ENCODE measurements at regions not wholly inside any gene's neighbourhood (a gene's known extent, or its start where the extent isn't known, plus 50 kb on each side); places are given as distances from the start of the nearest gene placed in this dataset.

GRCh38 chr16:26651884-26652283 lies 414.8 kb upstream of the C16orf82 start:
- DNase-seq (ENCODE audit: low read depth) = no peak

- no peak for DNase-seq (ENCODE audit: low read depth)
Measured at GRCh38 chr16:26658486-26658885, 408.2 kb upstream of the C16orf82 start.

DNA sequence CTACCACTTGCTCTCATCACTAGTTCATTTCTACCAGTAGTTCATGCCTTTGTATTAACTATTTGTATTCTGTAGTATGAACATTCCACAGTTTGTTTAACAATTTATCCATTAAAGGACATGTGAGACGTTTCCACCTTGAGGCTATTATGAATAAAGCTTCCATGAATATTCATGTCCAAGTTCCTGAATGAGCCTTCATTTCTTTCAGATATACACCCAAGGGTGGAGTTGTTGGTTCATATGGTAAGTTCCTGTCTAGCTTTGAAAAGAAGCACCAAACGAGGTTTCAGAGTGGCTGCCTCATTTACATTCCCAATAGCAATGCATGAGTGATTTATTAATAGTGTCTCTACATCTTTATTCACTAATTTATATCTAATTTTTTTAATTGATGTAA lies 407.8 kb upstream of the C16orf82 start:
- DNase-seq (ENCODE audit: low read depth) = no peak

DNA sequence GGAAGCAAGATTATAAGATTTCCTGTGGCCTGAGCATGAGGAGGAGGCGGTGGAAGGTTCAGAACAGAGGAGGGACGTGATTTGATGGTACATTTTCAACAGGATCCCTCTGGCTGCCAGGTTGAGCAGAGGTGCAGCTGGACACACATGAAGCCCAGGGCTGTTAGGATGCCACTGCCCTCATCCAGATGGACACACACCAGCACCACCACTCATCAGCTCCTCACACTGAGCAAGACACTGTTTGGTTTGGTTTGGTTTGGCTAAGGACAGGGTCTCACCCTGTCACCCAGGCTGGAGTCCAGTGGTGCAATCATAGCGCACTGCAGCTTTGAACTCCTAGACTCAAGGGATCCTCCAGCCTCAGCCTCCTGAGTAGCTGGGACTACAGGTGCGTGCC lies 402.6 kb upstream of the C16orf82 start:
- no peak for DNase-seq (ENCODE audit: low read depth)

GRCh38 chr16:26665166-26665939 lies 401.4 kb upstream of the C16orf82 start:
- DNase-seq (ENCODE audit: low read depth) = no peak

GRCh38 chr16:26666486-26666885 lies 400.2 kb upstream of the C16orf82 start:
- no peak for DNase-seq (ENCODE audit: low read depth)

DNA sequence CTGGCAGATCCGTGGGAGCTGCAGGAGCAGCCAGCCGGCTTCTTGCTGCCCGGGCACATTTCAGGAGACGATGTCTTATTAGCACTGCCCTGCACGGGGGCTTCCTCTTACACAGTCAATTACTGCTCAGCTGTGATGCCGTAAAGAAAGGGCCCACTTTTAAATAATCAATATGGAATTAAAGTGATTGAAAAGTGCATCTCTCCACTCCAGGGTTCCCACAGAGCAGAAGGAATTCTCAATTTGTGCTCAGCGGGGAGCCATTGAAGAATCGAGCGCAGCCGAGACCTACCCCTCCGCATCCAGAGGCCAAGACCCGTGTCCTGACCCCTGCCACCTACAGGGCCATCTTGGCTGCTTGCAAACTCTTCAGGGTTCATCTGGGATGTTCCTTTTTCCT lies 399.4 kb upstream of the C16orf82 start:
- DNase-seq (ENCODE audit: low read depth) = no peak

DNA sequence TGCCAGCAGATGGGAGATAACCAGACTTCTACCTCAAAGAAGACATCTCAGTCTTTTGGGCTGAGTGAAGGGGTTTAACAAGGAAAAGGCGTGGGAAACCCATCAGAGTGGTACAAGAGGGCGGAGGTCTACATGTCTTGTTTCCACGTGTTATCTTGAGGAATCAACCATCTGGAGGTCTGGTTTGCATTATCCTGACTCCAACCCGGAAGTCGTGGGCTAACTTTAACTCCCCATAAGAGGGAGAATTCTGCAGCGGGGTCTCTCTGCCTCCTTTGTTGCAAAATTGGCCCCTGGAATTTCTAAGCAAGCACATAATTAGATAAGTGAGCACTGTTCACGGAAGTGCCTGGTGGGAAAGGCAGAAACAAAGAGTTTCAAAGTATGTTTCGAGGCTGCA lies 398.7 kb upstream of the C16orf82 start:
- no peak for DNase-seq (ENCODE audit: low read depth)

GRCh38 chr16:26672206-26672605 lies 394.5 kb upstream of the C16orf82 start:
- DNase-seq (ENCODE audit: low read depth) = peak; percentile 6

DNA sequence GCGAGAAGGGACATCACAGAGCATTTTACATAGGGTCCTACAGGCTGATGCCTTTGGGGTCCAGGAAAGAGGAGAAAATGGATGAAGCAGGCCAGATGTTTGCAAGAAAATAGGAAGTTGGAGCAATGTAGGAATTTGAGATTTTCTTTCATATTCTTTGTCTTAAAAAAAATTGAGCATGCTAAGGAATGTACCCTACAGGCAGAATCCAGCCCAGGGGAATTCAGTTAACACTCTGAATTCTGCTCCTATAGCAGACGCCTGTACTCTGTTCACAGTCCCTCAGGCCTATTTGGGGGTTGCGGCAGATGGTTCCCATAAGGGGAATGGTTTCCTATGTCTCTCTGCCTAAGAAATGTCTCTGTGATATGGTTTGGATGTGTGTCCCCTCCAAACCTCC lies 393.7 kb upstream of the C16orf82 start:
- no peak for DNase-seq (ENCODE audit: low read depth)

- DNase-seq (ENCODE audit: low read depth) = no peak
Measured at GRCh38 chr16:26680671-26681070, 386.1 kb upstream of the C16orf82 start.

GRCh38 chr16:26688105-26688504 lies 378.6 kb upstream of the C16orf82 start:
- DNase-seq (ENCODE audit: low read depth) = no peak

- no peak for DNase-seq (ENCODE audit: low read depth)
Measured at GRCh38 chr16:26688699-26689098, 378.0 kb upstream of the C16orf82 start.

DNA sequence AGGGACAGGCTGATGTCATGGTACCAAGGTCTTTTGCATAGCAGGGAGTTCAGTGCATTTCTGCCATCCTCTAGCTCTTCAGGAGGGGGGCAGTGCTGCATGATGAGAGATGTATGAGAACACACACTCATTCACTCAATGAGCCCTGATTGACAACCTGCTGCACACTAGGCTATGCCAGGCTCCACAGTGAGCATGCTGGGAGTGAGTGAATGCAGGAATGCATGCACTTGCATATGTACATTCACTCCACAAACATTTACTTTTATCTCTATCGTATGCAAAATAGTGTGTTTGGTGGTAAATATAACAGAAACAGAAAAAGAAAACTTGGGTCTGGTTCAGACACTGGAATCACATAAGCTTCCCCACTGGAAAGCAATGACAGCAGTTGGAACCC lies 374.1 kb upstream of the C16orf82 start:
- DNase-seq (ENCODE audit: low read depth) = no peak

GRCh38 chr16:26697807-26698206 lies 368.9 kb upstream of the C16orf82 start:
- DNase-seq (ENCODE audit: low read depth) = no peak

DNA sequence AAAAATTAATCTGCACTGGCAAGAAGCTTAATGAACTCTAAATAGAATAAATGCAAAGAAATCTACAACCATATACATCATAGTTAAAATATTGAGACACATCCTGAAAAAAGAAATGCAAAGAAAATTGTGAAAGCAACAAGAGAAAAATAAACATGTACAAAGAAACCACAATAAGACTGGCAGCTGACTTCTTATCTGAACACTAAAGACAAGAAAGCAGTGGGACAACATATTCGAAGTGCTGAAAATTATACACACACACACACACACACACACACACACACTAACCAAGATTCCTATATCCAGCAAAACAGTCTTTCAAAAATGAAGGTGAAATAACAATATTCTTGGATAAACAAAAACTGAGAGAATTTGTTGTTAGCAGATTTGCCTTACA lies 366.5 kb upstream of the C16orf82 start:
- DNase-seq (ENCODE audit: low read depth) = no peak

GRCh38 chr16:26701243-26701886 lies 365.4 kb upstream of the C16orf82 start:
- DNase-seq (ENCODE audit: low read depth) = no peak

DNA sequence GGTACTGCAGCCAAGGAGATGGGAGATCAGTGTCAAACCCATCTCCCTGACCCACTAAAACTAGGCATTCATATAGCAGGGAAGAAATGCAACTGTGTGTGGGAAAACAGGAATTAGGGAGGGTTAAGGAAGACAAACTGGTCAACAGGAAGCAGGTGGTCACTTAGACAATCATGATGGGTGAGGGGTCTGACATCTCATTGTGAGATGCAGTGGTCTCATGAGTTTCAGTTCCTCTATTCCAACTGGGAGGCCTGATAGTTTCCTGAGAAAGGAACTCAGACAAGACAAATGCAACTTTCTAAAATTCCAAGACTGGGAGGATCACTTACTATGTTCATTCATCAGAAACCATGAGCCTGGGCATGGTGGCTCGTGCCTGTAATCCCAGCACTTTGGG lies 361.4 kb upstream of the C16orf82 start:
- DNase-seq (ENCODE audit: low read depth) = no peak

GRCh38 chr16:26708428-26708827 lies 358.3 kb upstream of the C16orf82 start:
- no peak for DNase-seq (ENCODE audit: low read depth)

DNA sequence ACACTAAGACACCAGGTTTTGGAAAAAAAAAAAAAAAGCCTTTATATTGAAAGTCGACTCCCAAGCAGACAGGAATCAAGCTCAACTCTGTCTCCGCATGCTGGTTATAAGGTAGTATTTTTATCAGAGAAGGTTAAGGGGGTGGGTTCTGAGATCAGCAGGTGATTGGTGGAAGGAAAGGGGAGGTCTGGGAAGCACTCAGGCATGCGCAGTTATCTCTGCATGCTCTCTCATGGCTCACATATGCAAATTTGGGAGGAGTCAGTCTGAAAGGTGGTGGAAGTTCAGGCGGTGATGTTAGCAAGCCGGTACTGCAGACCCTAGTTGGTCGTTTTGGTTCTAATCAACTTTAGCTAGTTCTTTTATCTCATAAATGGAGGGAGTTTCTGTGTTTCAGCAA lies 357.6 kb upstream of the C16orf82 start:
- DNase-seq (ENCODE audit: low read depth) = no peak

GRCh38 chr16:26709754-26710153 lies 357.0 kb upstream of the C16orf82 start:
- DNase-seq (ENCODE audit: low read depth) = no peak

GRCh38 chr16:26710450-26710849 lies 356.3 kb upstream of the C16orf82 start:
- DNase-seq (ENCODE audit: low read depth) = no peak

GRCh38 chr16:26712876-26713275 lies 353.9 kb upstream of the C16orf82 start:
- no peak for DNase-seq (ENCODE audit: low read depth)

DNA sequence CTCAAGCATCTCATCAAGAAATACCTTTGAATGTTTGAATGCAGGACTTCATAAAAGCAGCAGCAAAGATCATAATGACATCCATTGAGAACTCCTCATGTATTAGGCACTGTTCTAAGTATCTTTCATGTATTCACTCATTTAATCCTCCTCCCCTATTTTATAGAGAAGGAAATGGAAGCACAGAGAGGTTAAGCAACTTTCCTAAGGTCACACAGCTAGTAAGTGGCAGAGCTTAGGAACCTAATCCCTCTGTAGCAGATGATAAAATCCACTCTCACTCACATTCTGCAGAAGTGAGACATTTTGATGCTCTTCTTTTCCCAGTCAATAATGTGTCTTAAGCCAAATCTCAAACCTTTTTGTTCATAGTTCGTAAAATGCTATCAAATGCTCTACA lies 350.8 kb upstream of the C16orf82 start:
- no peak for DNase-seq (ENCODE audit: low read depth)
